DND-41 (cell line): ENCODE measurements at regions not wholly inside any gene's neighbourhood (a gene's known extent, or its start where the extent isn't known, plus 50 kb on each side); places are given as distances from the start of the nearest gene placed in this dataset.

Experiments
- ATAC-seq: fragments of 200-7000 bp; cut with Tn5 transposase; 3 replicates; pipeline ENCODE4 v1.9.1; 2021; ENCODE audit warnings: low read depth; ENCODE audit not compliant: insufficient read depth
- DNase-seq: peaks from one replicate; pipeline ENCODE4 v3.0.0-alpha.2; 2020
- H2AFZ ChIP-seq: 2 replicates; pipeline ENCODE4 v1.6.0; 2012; ENCODE audit warnings: low read depth, low read length
- H3K27ac ChIP-seq: 2 replicates; pipeline ENCODE4 v1.5.1; 2012; ENCODE audit warnings: low read length, inconsistent platforms
- H3K27me3 ChIP-seq: fragments of 200-600 bp; sonication (generic); 2 replicates; pipeline ENCODE4 v1.6.0; 2012; ENCODE audit warnings: low read length, mild to moderate bottlenecking, inconsistent platforms; ENCODE audit not compliant: insufficient read depth, poor library complexity
- H3K36me3 ChIP-seq: 2 replicates; pipeline ENCODE4 v1.5.1; 2012; ENCODE audit warnings: low read length, inconsistent platforms; ENCODE audit not compliant: insufficient read depth
- H3K4me1 ChIP-seq: 2 replicates; pipeline ENCODE4 v1.5.1; 2012; ENCODE audit warnings: mild to moderate bottlenecking, low read length; ENCODE audit not compliant: insufficient read depth
- H3K4me2 ChIP-seq: 2 replicates; pipeline ENCODE4 v1.6.0; 2012; ENCODE audit warnings: mild to moderate bottlenecking, moderate library complexity, low read length, inconsistent platforms; ENCODE audit not compliant: insufficient read depth
- H3K4me3 ChIP-seq, 2 experiments: fragments of 200-600 bp in 1 of 2; shearing (Covaris generic) in 1 of 2; 2 replicates each; pipeline ENCODE4 v1.5.1; 2012 to 2016; ENCODE audit warnings: inconsistent platforms in 2 of 2, low read length in 2 of 2, mild to moderate bottlenecking in 2 of 2, low read depth in 1 of 2, moderate library complexity in 1 of 2
- H3K79me2 ChIP-seq: 2 replicates; pipeline ENCODE4 v1.6.0; 2012; ENCODE audit warnings: low read length, inconsistent platforms; ENCODE audit not compliant: insufficient read depth
- H3K9ac ChIP-seq: 2 replicates; pipeline ENCODE4 v1.6.0; 2012; ENCODE audit warnings: low read depth, mild to moderate bottlenecking, inconsistent platforms, low read length, moderate library complexity
- H3K9me3 ChIP-seq: 2 replicates; pipeline ENCODE4 v1.5.1; 2012; ENCODE audit warnings: low read length, moderate library complexity, mild to moderate bottlenecking, inconsistent platforms; ENCODE audit not compliant: insufficient read depth, severe bottlenecking
- H4K20me1 ChIP-seq: 2 replicates; pipeline ENCODE4 v1.6.0; 2012; ENCODE audit warnings: low read length; ENCODE audit not compliant: insufficient read depth
- CTCF ChIP-seq: IDR thresholded peaks from 2 replicates; pipeline ENCODE4 v1.5.1; 2012; ENCODE audit warnings: borderline replicate concordance, low read length, moderate library complexity, mild to moderate bottlenecking; ENCODE audit not compliant: poor library complexity, severe bottlenecking; ENCODE audit errors: extremely low read depth
- EZH2 ChIP-seq: IDR thresholded peaks from 3 replicates; pipeline ENCODE4 v1.6.1; 2012; ENCODE audit warnings: borderline replicate concordance, low read depth, mild to moderate bottlenecking, moderate library complexity, low read length, inconsistent platforms; ENCODE audit not compliant: severe bottlenecking

GRCh38 chr3:72129501-72130094 is 344.6 kb upstream of the PROK2 start:
- ATAC-seq (no peak), DNase-seq (no peak)
- H3K27me3 ChIP-seq: no peaks in the 10 kb centered on the region
- no peak overlapping the region for H3K4me2 ChIP-seq
- H3K9me3 ChIP-seq: no peaks in the 10 kb centered on the region
- no peak overlapping the region for H2AFZ ChIP-seq
- no peak overlapping the region for H3K9ac ChIP-seq
- TF ChIP-seq CTCF (no peak), EZH2 (no peak)
- no peak overlapping the region for H3K4me3 ChIP-seq
- no peaks in the 10 kb centered on the region for H3K4me1 ChIP-seq
- H3K27ac ChIP-seq: no peak overlapping the region
- H4K20me1 ChIP-seq: no peaks in the 10 kb centered on the region
- no peaks in the 10 kb centered on the region for H3K79me2 ChIP-seq
- no peaks in the 10 kb centered on the region for H3K36me3 ChIP-seq

GRCh38 chr3:72128921-72129320 is 344.0 kb upstream of the PROK2 start:
- Histone ChIP-seq H3K9ac (no peak overlapping the region), H3K27ac (no peak overlapping the region), H3K4me3 (no peak overlapping the region), H3K9me3 (no peaks in the 10 kb centered on the region), H3K4me1 (no peaks in the 10 kb centered on the region), H3K4me2 (no peak overlapping the region), H3K36me3 (no peaks in the 10 kb centered on the region), H3K79me2 (no peaks in the 10 kb centered on the region), H4K20me1 (no peaks in the 10 kb centered on the region), H2AFZ (no peak overlapping the region), H3K27me3 (no peaks in the 10 kb centered on the region)
- ATAC-seq (no peak), DNase-seq (no peak)
- TF ChIP-seq EZH2: no peak
- no peak for TF ChIP-seq CTCF

- H3K79me2 ChIP-seq: no peaks in the 10 kb centered on the region
- H3K4me3 ChIP-seq: no peak overlapping the region
- H2AFZ ChIP-seq: no peak overlapping the region
- H3K36me3 ChIP-seq: no peaks in the 10 kb centered on the region
- DNase-seq (no peak), ATAC-seq (no peak)
- no peaks in the 10 kb centered on the region for H3K27me3 ChIP-seq
- H3K9ac ChIP-seq: no peak overlapping the region
- no peak for TF ChIP-seq CTCF
- TF ChIP-seq EZH2: no peak
- H3K4me2 ChIP-seq: no peak overlapping the region
- H3K4me1 ChIP-seq: no peaks in the 10 kb centered on the region
- no peaks in the 10 kb centered on the region for H3K9me3 ChIP-seq
- no peaks in the 10 kb centered on the region for H4K20me1 ChIP-seq
- H3K27ac ChIP-seq: no peak overlapping the region
These were observed 342.9 kb upstream of the PROK2 start for GRCh38 chr3:72127844-72128243.

- H3K9me3 ChIP-seq: no peaks in the 10 kb centered on the region
- H3K9ac ChIP-seq: no peak overlapping the region
- no peaks in the 10 kb centered on the region for H4K20me1 ChIP-seq
- no peak for TF ChIP-seq CTCF
- TF ChIP-seq EZH2: no peak
- no peaks in the 10 kb centered on the region for H3K4me1 ChIP-seq
- no peak for ATAC-seq
- no peak overlapping the region for H3K4me2 ChIP-seq
- DNase-seq: no peak
- no peaks in the 10 kb centered on the region for H3K36me3 ChIP-seq
- H3K27me3 ChIP-seq: no peaks in the 10 kb centered on the region
- no peak overlapping the region for H2AFZ ChIP-seq
- H3K79me2 ChIP-seq: no peaks in the 10 kb centered on the region
- no peak overlapping the region for H3K4me3 ChIP-seq
- H3K27ac ChIP-seq: no peak overlapping the region
These were observed 342.3 kb upstream of the PROK2 start for GRCh38 chr3:72127224-72127612.
